GM12874 (cell line): ENCODE measurements at regions not wholly inside any gene's neighbourhood (a gene's known extent, or its start where the extent isn't known, plus 50 kb on each side); places are given as distances from the start of the nearest gene placed in this dataset.

Experiments used
- CTCF ChIP-seq: IDR thresholded peaks from 2 replicates; pipeline ENCODE4 v1.5.1; 2011; ENCODE audit warnings: low read depth, mild to moderate bottlenecking, control low read depth, low read length, moderate library complexity; ENCODE audit not compliant: insufficient read depth

GRCh38 chr18:25875551-25876240 lies 214.7 kb downstream of the SS18 start:
- TF ChIP-seq CTCF = no peak

- no peak for TF ChIP-seq CTCF
Observed at GRCh38 chr18:25873833-25874232, 216.6 kb downstream of the SS18 start.

DNA sequence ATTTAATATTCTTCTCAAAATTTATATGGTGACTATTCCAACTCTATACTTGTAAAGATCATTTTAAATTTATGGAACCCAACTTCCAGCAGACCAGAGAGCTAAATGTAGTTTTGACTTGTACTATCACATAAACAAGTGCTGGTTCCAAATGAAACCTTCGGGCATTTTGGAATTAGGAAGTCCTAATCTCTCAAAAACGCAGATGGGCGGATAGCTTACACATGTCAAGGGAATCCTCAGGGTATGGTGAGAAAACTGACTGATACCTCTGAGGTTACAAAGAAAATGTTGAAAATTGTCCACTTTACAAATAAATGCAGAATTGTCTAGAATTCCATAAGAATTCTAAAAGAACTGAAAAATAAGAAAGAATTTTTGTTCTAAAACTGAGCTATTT lies 224.1 kb downstream of the SS18 start:
- TF ChIP-seq CTCF = no peak

DNA sequence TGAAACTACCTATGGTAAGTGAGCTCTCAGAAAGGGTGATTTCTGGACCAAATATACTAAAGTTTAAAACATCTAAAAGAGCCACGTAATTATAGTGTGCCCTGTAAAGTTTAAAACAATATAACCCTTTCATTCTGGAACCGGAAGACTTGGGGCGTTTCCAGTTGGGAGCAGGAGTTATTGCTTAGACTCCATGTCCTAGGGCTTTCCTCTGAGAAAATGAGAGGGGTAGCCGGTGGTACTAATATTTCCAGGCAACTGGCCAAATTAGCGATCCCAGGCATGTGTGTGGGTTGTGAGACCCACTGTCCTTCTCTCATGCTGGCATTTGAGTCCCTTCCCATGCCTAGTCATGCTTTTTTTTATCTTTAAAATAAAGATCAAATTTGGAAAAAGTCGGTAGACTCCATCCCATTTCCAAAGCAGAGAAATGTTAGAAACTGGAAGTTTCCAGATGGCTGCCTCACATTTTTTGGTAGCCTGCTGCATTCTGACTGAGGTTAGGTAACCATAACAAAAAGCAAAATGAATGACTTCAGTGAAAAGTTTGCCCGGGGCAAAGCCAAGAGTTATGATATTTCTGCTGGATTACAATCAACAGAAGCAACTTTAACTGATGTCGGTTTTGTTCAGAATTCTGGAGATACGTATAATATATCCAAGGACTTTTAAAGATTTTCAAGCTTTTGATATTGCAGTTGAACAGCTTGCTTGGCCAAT lies 227.4 kb downstream of the SS18 start:
- no peak for TF ChIP-seq CTCF

DNA sequence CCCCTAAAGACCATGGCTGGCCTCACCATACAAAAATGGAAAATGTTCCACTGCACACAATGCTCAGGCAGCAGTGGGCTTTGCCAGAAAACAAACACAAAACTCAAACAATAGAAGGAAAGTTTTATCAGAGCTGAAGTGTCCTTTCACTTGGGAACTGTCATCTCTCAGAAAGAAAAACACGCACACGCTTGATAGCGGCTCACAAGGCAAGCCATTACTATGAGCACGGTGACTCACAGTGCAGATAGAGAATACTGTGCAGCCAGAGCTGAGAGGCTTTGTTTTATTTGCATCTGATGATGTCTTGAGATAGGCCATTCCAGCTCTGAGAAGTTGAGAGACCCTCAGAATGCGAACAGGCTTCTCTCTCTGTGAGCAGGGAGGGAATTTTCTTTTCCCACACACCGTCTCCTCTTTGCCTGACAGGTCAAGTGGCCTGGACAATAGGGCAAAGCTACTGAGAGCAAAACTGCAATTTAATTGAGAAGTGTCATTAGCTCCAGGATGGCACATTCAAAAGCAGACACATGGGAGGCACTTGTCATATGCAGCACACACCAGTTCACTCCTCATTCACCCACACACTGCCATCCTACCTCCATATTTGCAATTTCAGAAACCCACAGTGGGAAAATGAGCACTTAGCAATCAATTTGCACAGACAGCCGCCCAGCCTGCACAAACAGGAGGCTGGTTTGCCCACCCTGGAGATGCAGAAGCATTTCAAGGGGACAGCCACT lies 236.6 kb downstream of the SS18 start:
- no peak for TF ChIP-seq CTCF

DNA sequence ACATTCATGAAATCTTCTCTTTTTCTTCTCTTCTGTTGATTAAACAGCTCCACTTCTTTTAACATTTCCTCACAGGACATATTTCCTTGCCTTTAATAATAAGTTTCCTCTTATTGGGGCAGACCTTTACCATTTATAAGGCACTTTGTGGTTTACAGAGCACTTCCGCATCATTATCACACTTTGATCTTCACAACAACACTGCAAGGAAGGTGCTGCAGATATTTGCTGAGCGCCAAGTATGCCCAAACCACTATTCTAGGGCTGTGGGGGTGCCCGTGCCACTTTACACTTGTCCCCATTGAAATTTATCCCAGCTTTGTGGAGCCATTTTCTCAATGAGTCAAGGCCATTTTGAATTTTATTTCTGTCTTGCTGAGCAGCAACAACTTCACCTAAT lies 246.6 kb downstream of the SS18 start:
- no peak for TF ChIP-seq CTCF

GRCh38 chr18:25842665-25843064 lies 247.7 kb downstream of the SS18 start:
- no peak for TF ChIP-seq CTCF
